ENCODE measurements at regions not wholly inside any gene's neighbourhood (a gene's known extent, or its start where the extent isn't known, plus 50 kb on each side); places are given as distances from the start of the nearest gene placed in this dataset.
A peak's percentile ranks its signal among the peaks of the same experiment; 100 is the strongest.

GRCh38 chr6:80642452-80642851, 536.0 kb downstream of the BCKDHB start:
- Histone ChIP-seq H3K9me3 (ENCODE audit: control insufficient read depth in 1 of 2, insufficient read depth in 1 of 2, low read depth in 1 of 2, low read length in 2 of 2) (no peaks in the 10 kb centered on the region), H2AFZ (ENCODE audit: low read depth, low read length, poor library complexity, severe bottlenecking) (peak overlapping the region; percentile 36), H3K36me3 (ENCODE audit: control insufficient read depth in 1 of 2, insufficient read depth in 2 of 2, low read length in 2 of 2) (no peaks in the 10 kb centered on the region), H3K27me3 (ENCODE audit: insufficient read depth, low read length) (no peaks in the 10 kb centered on the region), H3K79me2 (ENCODE audit: insufficient read depth, low read length) (no peaks in the 10 kb centered on the region), H3K27ac (ENCODE audit: low read depth, low read length) (no peak overlapping the region), H3K9ac (ENCODE audit: low read length) (no peak overlapping the region), H3K4me3 (replicated peaks in 1 of 2; ENCODE audit: low read depth in 1 of 2, low read length in 2 of 2) (no peak overlapping the region), H3K4me1 (ENCODE audit: control insufficient read depth in 1 of 2, insufficient read depth in 2 of 2, low read length in 2 of 2) (peaks cover 6 to 17% of the 10 kb centered on the region in 2 experiments; a peak in 3 of 4 replicates), H3K4me2 (ENCODE audit: low read length) (no peak overlapping the region), H3K9me2 (ENCODE audit: insufficient read depth) (no peaks in the 10 kb centered on the region), H4K20me1 (ENCODE audit: insufficient read depth) (no peaks in the 10 kb centered on the region)
- intact Hi-C loops (cut with micrococcal nuclease), result no loop called here
- RAD21 ChIA-PET (ENCODE audit: low non-redundant PET in 1 of 2, low total read pairs in 2 of 2, uncharacterized antibody in 2 of 2, unreplicated experiment in 2 of 2), result no interaction called here
- ATAC-seq (no peak), DNase-seq (ENCODE audit: low read depth, low spot score) (no peak)
- POLR2A ChIA-PET, result no interaction called here
- CTCF ChIA-PET, result no interaction called here
- TF ChIP-seq RAD21 (IDR thresholded peaks at IDR 0.05; ENCODE audit: low read depth) (no peak), YY1 (IDR thresholded peaks at IDR 0.05; ENCODE audit: extremely low read depth, insufficient replicate concordance, low read depth, low read length) (no peak), ZNF274 (IDR thresholded peaks at IDR 0.05; ENCODE audit: low read depth, low read length) (no peak), POLR2A (IDR thresholded peaks at IDR 0.05; ENCODE audit: borderline replicate concordance, extremely low read depth, insufficient read depth, insufficient read length) (no peak), TCF7L2 (IDR thresholded peaks at IDR 0.05; ENCODE audit: borderline replicate concordance, extremely low read depth, insufficient read depth, insufficient read length) (no peak), CBX3 (IDR thresholded peaks at IDR 0.05; ENCODE audit: low read depth) (no peak), JUND (IDR thresholded peaks at IDR 0.05) (no peak)
- no TSS peak for BruUV-seq (replicated peaks)

DNA sequence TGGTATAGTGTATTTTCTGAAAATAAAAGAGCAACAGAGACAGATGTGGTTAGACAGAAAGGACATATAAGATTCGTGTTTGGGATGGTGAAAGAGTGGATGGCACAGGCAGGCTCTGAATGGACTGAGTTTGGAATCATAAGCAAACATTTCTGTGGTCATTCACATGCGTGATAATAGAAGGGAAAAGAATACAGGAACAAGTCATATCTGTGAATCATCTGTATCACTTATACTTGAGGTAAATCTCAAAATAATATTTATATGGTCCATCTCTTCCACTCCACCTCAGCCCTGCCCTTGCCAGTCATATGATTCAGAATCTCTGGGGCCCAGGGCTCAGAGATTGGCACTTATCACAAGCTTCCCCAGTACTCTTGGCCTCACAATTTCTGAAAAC, 535.1 kb downstream of the BCKDHB start:
- RAD21 ChIA-PET (ENCODE audit: low non-redundant PET in 1 of 2, low total read pairs in 2 of 2, uncharacterized antibody in 2 of 2, unreplicated experiment in 2 of 2), result no interaction called here
- no peaks in the 10 kb centered on the region for H3K9me3 ChIP-seq (ENCODE audit: control insufficient read depth in 1 of 2, insufficient read depth in 1 of 2, low read depth in 1 of 2, low read length in 2 of 2)
- no TSS peak for BruUV-seq (replicated peaks)
- intact Hi-C loops (cut with micrococcal nuclease), result no loop called here
- H3K27ac ChIP-seq (ENCODE audit: low read depth, low read length), result no peak overlapping the region
- no peaks in the 10 kb centered on the region for H3K79me2 ChIP-seq (ENCODE audit: insufficient read depth, low read length)
- DNase-seq (ENCODE audit: low read depth, low spot score), result no peak
- peaks cover 6 to 17% of the 10 kb centered on the region in 2 experiments; a peak in 3 of 4 replicates for H3K4me1 ChIP-seq (ENCODE audit: control insufficient read depth in 1 of 2, insufficient read depth in 2 of 2, low read length in 2 of 2)
- TF ChIP-seq, protein P1, sequence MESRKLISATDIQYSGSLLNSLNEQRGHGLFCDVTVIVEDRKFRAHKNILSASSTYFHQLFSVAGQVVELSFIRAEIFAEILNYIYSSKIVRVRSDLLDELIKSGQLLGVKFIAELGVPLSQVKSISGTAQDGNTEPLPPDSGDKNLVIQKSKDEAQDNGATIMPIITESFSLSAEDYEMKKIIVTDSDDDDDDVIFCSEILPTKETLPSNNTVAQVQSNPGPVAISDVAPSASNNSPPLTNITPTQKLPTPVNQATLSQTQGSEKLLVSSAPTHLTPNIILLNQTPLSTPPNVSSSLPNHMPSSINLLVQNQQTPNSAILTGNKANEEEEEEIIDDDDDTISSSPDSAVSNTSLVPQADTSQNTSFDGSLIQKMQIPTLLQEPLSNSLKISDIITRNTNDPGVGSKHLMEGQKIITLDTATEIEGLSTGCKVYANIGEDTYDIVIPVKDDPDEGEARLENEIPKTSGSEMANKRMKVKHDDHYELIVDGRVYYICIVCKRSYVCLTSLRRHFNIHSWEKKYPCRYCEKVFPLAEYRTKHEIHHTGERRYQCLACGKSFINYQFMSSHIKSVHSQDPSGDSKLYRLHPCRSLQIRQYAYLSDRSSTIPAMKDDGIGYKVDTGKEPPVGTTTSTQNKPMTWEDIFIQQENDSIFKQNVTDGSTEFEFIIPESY (IDR thresholded peaks at IDR 0.05; ENCODE audit: extremely low read depth, insufficient replicate concordance, low read length), result no peak
- no peak for TF ChIP-seq EZH2phosphoT487 (IDR thresholded peaks at IDR 0.05; ENCODE audit: borderline replicate concordance)
- TF ChIP-seq ZFX (IDR thresholded peaks at IDR 0.05), result no peak
- no peak for TF ChIP-seq REST (IDR thresholded peaks at IDR 0.05; ENCODE audit: low read depth)
- TF ChIP-seq YY1 (IDR thresholded peaks at IDR 0.05; ENCODE audit: extremely low read depth, insufficient replicate concordance, low read depth, low read length), result no peak
- no peak for TF ChIP-seq CBX3 (IDR thresholded peaks at IDR 0.05; ENCODE audit: low read depth)
- TF ChIP-seq POLR2A (IDR thresholded peaks at IDR 0.05; ENCODE audit: borderline replicate concordance, extremely low read depth, insufficient read depth, insufficient read length), result no peak
- no peak for TF ChIP-seq POLR2AphosphoS5 (IDR thresholded peaks at IDR 0.05; ENCODE audit: low read depth, low read length)
- TF ChIP-seq MAX (IDR thresholded peaks at IDR 0.05), result no peak
- no peak for TF ChIP-seq SRF (IDR thresholded peaks at IDR 0.05; ENCODE audit: low read depth)
- TF ChIP-seq ELF1 (IDR thresholded peaks at IDR 0.05; ENCODE audit: borderline replicate concordance, low read depth), result no peak
- ATAC-seq, result no peak
- H3K9ac ChIP-seq (ENCODE audit: low read length), result no peak overlapping the region
- peak overlapping the region; percentile 36 for H2AFZ ChIP-seq (ENCODE audit: low read depth, low read length, poor library complexity, severe bottlenecking)
- no peaks in the 10 kb centered on the region for H3K27me3 ChIP-seq (ENCODE audit: insufficient read depth, low read length)
- no peak overlapping the region for H3K4me3 ChIP-seq (replicated peaks in 1 of 2; ENCODE audit: low read depth in 1 of 2, low read length in 2 of 2)
- no peaks in the 10 kb centered on the region for H3K36me3 ChIP-seq (ENCODE audit: control insufficient read depth in 1 of 2, insufficient read depth in 2 of 2, low read length in 2 of 2)
- CTCF ChIA-PET, result no interaction called here
- POLR2A ChIA-PET, result no interaction called here
- no peaks in the 10 kb centered on the region for H3K9me2 ChIP-seq (ENCODE audit: insufficient read depth)
- H3K4me2 ChIP-seq (ENCODE audit: low read length), result no peak overlapping the region
- H4K20me1 ChIP-seq (ENCODE audit: insufficient read depth), result no peaks in the 10 kb centered on the region
